CD8-positive, alpha-beta memory T cell (primary cell): ENCODE measurements at regions not wholly inside any gene's neighbourhood (a gene's known extent, or its start where the extent isn't known, plus 50 kb on each side); places are given as distances from the start of the nearest gene placed in this dataset.

Source experiments
- CTCF ChIA-PET: fragments of 350-600 bp; sonication (Branson Sonifier 250); formaldehyde crosslinking; loops from one replicate; lab custom pipeline; 2021; ENCODE audit warnings: antibody characterized with exemption; lab: Charles Lee
- POLR2A ChIA-PET: fragments of 350-600 bp; sonication (Branson Sonifier 250); formaldehyde crosslinking; loops from one replicate; lab custom pipeline; 2021; ENCODE audit warnings: antibody characterized with exemption; lab: Charles Lee
- DNase-seq, 5 donors: peaks; one replicate each; pipeline versions ENCODE4 v3.0.0 to v3.0.0-alpha.2; 2020 to 2022; ENCODE audit warnings: mixed read lengths in 1 of 5
- H3K27ac ChIP-seq: one replicate; pipeline ENCODE4 v1.7.0; 2013; ENCODE audit warnings: low read depth, mild to moderate bottlenecking, low read length, moderate library complexity
- H3K27me3 ChIP-seq: 2 replicates; pipeline ENCODE4 v1.7.0; 2013; ENCODE audit warnings: low read length, mild to moderate bottlenecking; ENCODE audit not compliant: insufficient read depth, poor library complexity, severe bottlenecking
- H3K36me3 ChIP-seq: 2 replicates; pipeline ENCODE4 v1.7.0; 2013; ENCODE audit warnings: mild to moderate bottlenecking, low read length, moderate library complexity; ENCODE audit not compliant: insufficient read depth
- H3K4me1 ChIP-seq: 2 replicates; pipeline ENCODE4 v1.7.0; 2013; ENCODE audit warnings: mild to moderate bottlenecking, low read length, moderate library complexity; ENCODE audit not compliant: insufficient read depth
- H3K4me3 ChIP-seq: 2 replicates; pipeline ENCODE4 v1.7.0; 2013; ENCODE audit warnings: mild to moderate bottlenecking, low read length
- H3K9me3 ChIP-seq: 2 replicates; pipeline ENCODE4 v1.7.0; 2013; ENCODE audit warnings: mild to moderate bottlenecking, low read length
- H3K27ac Mint-ChIP-seq, 8 donors: one replicate each; pipeline ENCODE4 v1.8.0; 2020 to 2021; ENCODE audit warnings: mixed read lengths in 8 of 8, mild to moderate bottlenecking in 6 of 8, inconsistent platforms in 3 of 8, moderate library complexity in 3 of 8
- H3K27me3 Mint-ChIP-seq, 2 donors: one replicate each; pipeline ENCODE4 v1.8.0; 2020 to 2021; ENCODE audit warnings: mixed read lengths in 2 of 2, mild to moderate bottlenecking in 1 of 2, moderate library complexity in 1 of 2
- H3K36me3 Mint-ChIP-seq, 3 donors: one replicate each; pipeline ENCODE4 v1.8.0; 2020 to 2021; ENCODE audit warnings: mixed read lengths in 3 of 3, inconsistent platforms in 1 of 3, mild to moderate bottlenecking in 1 of 3
- H3K4me1 Mint-ChIP-seq, 3 donors: one replicate each; pipeline ENCODE4 v1.8.0; 2020 to 2021; ENCODE audit warnings: mixed read lengths in 3 of 3, inconsistent platforms in 1 of 3, mild to moderate bottlenecking in 1 of 3
- H3K4me3 Mint-ChIP-seq, 7 donors: one replicate each; pipeline ENCODE4 v1.8.0; 2020 to 2021; ENCODE audit warnings: mixed read lengths in 7 of 7, mild to moderate bottlenecking in 6 of 7, moderate library complexity in 4 of 7, inconsistent platforms in 2 of 7
- H3K9me3 Mint-ChIP-seq, 5 donors: one replicate each; pipeline ENCODE4 v1.8.0; 2020 to 2022; ENCODE audit warnings: mixed read lengths in 5 of 5, mild to moderate bottlenecking in 3 of 5, moderate library complexity in 2 of 5, inconsistent platforms in 1 of 5

DNA sequence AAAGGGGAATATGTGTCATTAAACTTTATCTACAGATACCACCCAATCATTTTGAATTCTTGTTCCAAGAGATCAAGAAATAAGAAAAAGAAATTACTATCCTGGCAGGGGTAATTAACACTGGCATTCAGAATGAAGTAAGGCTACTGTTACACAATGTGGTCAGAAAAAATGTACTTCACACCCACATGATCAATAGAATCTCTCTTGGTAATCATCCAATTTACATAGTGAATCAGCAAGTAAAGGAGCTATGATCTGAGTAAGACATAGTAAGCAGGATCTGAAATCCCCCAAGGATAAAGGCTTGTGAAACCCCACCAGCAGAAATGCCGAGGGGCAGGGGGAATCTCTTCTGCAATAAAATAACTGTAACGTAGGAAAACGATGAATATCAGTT, 466.5 kb downstream of the FAM181B start:
- Mint-ChIP-seq H3K9me3 (no peaks in the 10 kb centered on the region), H3K4me1 (no peaks in the 10 kb centered on the region), H3K27ac (no peak overlapping the region), H3K27me3 (no peaks in the 10 kb centered on the region), H3K36me3 (no peaks in the 10 kb centered on the region), H3K4me3 (no peak overlapping the region)
- CTCF ChIA-PET: no interaction called here
- no peak for DNase-seq
- H3K9me3 ChIP-seq: no peaks in the 10 kb centered on the region
- POLR2A ChIA-PET: no interaction called here
- H3K36me3 ChIP-seq: no peaks in the 10 kb centered on the region
- no peak overlapping the region for H3K27ac ChIP-seq
- H3K4me3 ChIP-seq: no peak overlapping the region
- no peaks in the 10 kb centered on the region for H3K27me3 ChIP-seq
- H3K4me1 ChIP-seq: no peaks in the 10 kb centered on the region

DNA sequence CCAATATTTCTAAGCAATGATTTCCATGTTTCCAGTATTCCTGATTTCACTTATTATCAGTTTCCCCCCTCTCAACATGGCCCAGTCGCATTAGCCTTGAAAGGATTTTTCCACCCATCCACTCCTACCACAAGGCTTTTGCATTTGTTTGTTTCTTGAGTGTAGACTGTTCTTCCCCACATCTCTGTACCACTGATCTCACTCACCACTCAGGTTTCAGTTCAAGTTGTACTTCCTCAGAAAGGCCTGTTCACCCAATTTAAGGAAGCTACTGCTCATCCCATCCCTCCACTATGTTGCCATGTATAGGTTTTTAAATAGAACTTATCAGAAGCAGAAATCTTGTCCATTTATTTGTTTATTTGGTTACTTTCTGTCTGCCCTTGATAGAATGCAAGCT, 472.3 kb downstream of the FAM181B start:
- ChIA-PET CTCF (no interaction called here), POLR2A (no interaction called here)
- no peak overlapping the region for H3K4me3 Mint-ChIP-seq
- H3K36me3 ChIP-seq: no peaks in the 10 kb centered on the region
- H3K4me1 ChIP-seq: no peaks in the 10 kb centered on the region
- no peaks in the 10 kb centered on the region for H3K9me3 Mint-ChIP-seq
- H3K4me1 Mint-ChIP-seq: no peaks in the 10 kb centered on the region
- H3K9me3 ChIP-seq: no peaks in the 10 kb centered on the region
- no peaks in the 10 kb centered on the region for H3K27me3 Mint-ChIP-seq
- no peak overlapping the region for H3K27ac Mint-ChIP-seq
- H3K27me3 ChIP-seq: no peaks in the 10 kb centered on the region
- no peaks in the 10 kb centered on the region for H3K36me3 Mint-ChIP-seq
- H3K4me3 ChIP-seq: no peak overlapping the region
- H3K27ac ChIP-seq: no peak overlapping the region
- no peak for DNase-seq

GRCh38 chr11:82250047-82250446, 483.6 kb downstream of the FAM181B start:
- H3K36me3 Mint-ChIP-seq: no peaks in the 10 kb centered on the region
- H3K27ac Mint-ChIP-seq: no peak overlapping the region
- ChIA-PET CTCF (no interaction called here), POLR2A (no interaction called here)
- no peak overlapping the region for H3K4me3 ChIP-seq
- no peaks in the 10 kb centered on the region for H3K27me3 Mint-ChIP-seq
- H3K27me3 ChIP-seq: no peaks in the 10 kb centered on the region
- no peak overlapping the region for H3K27ac ChIP-seq
- H3K9me3 Mint-ChIP-seq: no peaks in the 10 kb centered on the region
- H3K9me3 ChIP-seq: no peaks in the 10 kb centered on the region
- H3K36me3 ChIP-seq: no peaks in the 10 kb centered on the region
- H3K4me1 ChIP-seq: no peaks in the 10 kb centered on the region
- H3K4me1 Mint-ChIP-seq: no peaks in the 10 kb centered on the region
- no peak overlapping the region for H3K4me3 Mint-ChIP-seq
- DNase-seq: no peak

DNA sequence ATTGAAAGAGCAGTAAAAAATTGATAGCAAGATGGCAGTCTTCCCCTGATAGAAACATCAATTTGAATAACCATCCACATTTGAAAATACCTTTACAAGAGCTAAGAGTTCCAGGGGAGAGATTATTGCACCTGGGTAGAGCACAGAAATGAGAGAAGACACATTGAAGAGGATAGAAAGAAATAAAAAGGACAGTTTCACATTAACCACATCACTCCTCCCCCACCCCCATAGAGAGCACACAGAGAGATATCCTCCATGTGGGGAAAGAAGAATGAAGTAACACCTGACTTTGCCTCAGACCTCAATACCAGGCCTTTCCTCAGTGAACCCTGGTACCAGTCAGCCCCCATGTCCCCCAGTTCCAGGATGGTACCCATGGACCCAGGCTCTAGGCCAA, 486.7 kb downstream of the FAM181B start:
- H3K4me1 Mint-ChIP-seq: no peaks in the 10 kb centered on the region
- H3K4me3 Mint-ChIP-seq: no peak overlapping the region
- Histone ChIP-seq H3K4me3 (no peak overlapping the region), H3K36me3 (no peaks in the 10 kb centered on the region), H3K9me3 (no peaks in the 10 kb centered on the region), H3K27ac (no peak overlapping the region), H3K4me1 (no peaks in the 10 kb centered on the region), H3K27me3 (no peaks in the 10 kb centered on the region)
- no peak overlapping the region for H3K27ac Mint-ChIP-seq
- H3K27me3 Mint-ChIP-seq: no peaks in the 10 kb centered on the region
- no peak for DNase-seq
- ChIA-PET CTCF (no interaction called here), POLR2A (no interaction called here)
- H3K9me3 Mint-ChIP-seq: no peaks in the 10 kb centered on the region
- H3K36me3 Mint-ChIP-seq: no peaks in the 10 kb centered on the region

DNA sequence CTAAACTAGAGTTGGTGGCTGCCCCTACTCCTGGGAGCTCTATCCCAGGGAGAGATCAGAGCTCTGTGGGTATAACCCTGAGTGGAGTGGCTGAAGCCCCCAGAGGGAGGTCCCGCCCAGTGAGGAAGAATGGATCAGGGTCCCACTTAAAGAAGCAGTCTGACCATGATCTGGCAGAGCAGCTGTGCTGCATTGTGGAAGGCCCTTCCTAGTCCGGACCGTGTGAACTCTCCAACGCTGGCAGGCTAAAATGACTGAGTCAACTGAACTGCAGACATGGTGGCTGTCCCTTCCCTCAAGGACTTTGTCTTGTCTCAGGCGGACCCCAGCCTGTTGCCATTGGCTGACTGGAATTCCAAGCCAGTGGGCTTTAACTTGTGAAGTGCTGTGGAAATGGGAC, 494.2 kb downstream of the FAM181B start:
- H3K4me3 Mint-ChIP-seq: no peak overlapping the region
- H3K4me1 Mint-ChIP-seq: no peaks in the 10 kb centered on the region
- no peaks in the 10 kb centered on the region for H3K4me1 ChIP-seq
- no peaks in the 10 kb centered on the region for H3K27me3 ChIP-seq
- H3K4me3 ChIP-seq: no peak overlapping the region
- no peak overlapping the region for H3K27ac Mint-ChIP-seq
- ChIA-PET POLR2A (no interaction called here), CTCF (no interaction called here)
- no peak overlapping the region for H3K27ac ChIP-seq
- no peaks in the 10 kb centered on the region for H3K27me3 Mint-ChIP-seq
- DNase-seq: no peak
- no peaks in the 10 kb centered on the region for H3K9me3 ChIP-seq
- H3K36me3 ChIP-seq: no peaks in the 10 kb centered on the region
- no peaks in the 10 kb centered on the region for H3K36me3 Mint-ChIP-seq
- H3K9me3 Mint-ChIP-seq: peaks cover 0 to 3% (median 2%) of the 10 kb centered on the region in 5 donors

- Mint-ChIP-seq H3K4me1 (no peaks in the 10 kb centered on the region), H3K4me3 (no peak overlapping the region), H3K27ac (peak overlapping the region in 1 of 8 donors; percentile 6)
Observed at GRCh38 chr11:82234256-82234655, 499.4 kb downstream of the FAM181B start.

GRCh38 chr11:82233201-82233600, 500.5 kb downstream of the FAM181B start:
- no peaks in the 10 kb centered on the region for H3K36me3 ChIP-seq
- POLR2A ChIA-PET: no interaction called here
- H3K4me1 Mint-ChIP-seq: no peaks in the 10 kb centered on the region

More at GRCh38 chr11:82234256-82234655, 499.4 kb downstream of the FAM181B start:
- Histone ChIP-seq H3K27ac (no peak overlapping the region), H3K27me3 (no peaks in the 10 kb centered on the region), H3K4me3 (no peak overlapping the region), H3K36me3 (no peaks in the 10 kb centered on the region), H3K4me1 (no peaks in the 10 kb centered on the region), H3K9me3 (no peaks in the 10 kb centered on the region)
- Mint-ChIP-seq H3K27me3 (no peaks in the 10 kb centered on the region), H3K9me3 (peaks cover 0 to 3% (median 0%) of the 10 kb centered on the region in 5 donors), H3K36me3 (no peaks in the 10 kb centered on the region)
- POLR2A ChIA-PET: no interaction called here
- CTCF ChIA-PET: no interaction called here
- no peak for DNase-seq

DNA sequence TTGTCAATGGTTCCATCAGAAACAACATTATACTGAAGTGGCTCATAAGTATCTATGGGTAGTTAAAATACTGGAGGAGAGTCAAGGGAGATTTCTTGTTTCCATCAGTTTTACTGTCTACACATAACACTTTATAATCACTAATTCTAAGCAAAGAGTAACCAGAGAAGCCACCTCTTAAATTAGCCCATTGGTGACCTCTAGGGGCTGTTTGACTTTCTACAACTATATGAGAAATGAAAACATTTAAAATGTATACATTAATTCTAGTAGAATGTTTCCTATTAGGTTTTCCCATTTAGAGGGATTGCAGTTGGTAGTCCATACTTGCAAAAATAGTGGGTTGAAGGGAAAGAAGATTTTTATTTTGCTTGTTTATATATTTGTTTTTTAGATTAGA, 504.3 kb downstream of the FAM181B start:
- DNase-seq: peak in 1 of 5 donors; percentile 4
- CTCF ChIA-PET: no interaction called here
- H3K4me3 Mint-ChIP-seq: no peak overlapping the region

More at GRCh38 chr11:82233201-82233600, 500.5 kb downstream of the FAM181B start:
- no peak for DNase-seq
- Mint-ChIP-seq H3K4me3 (no peak overlapping the region), H3K27ac (no peak overlapping the region), H3K36me3 (no peaks in the 10 kb centered on the region), H3K9me3 (no peaks in the 10 kb centered on the region), H3K27me3 (no peaks in the 10 kb centered on the region)
- H3K4me1 ChIP-seq: no peaks in the 10 kb centered on the region
- no peak overlapping the region for H3K27ac ChIP-seq
- no peaks in the 10 kb centered on the region for H3K27me3 ChIP-seq
- H3K9me3 ChIP-seq: no peaks in the 10 kb centered on the region
- no peak overlapping the region for H3K4me3 ChIP-seq
- CTCF ChIA-PET: no interaction called here

GRCh38 chr11:82225930-82226329, 507.7 kb downstream of the FAM181B start:
- ChIA-PET CTCF (interaction anchor here (1.3 kb wide), 1 partner anchor 438 kb away, joined by 3 read pairs; no protein-coding TSS in a partner anchor), POLR2A (no interaction called here)
- no peak overlapping the region for H3K4me3 Mint-ChIP-seq
- H3K27me3 ChIP-seq: no peaks in the 10 kb centered on the region
- no peak overlapping the region for H3K27ac Mint-ChIP-seq
- peaks cover 0 to 2% (median 0%) of the 10 kb centered on the region in 5 donors for H3K9me3 Mint-ChIP-seq
- no peaks in the 10 kb centered on the region for H3K27me3 Mint-ChIP-seq
- peaks cover 0 to 2% (median 0%) of the 10 kb centered on the region in 3 donors for H3K36me3 Mint-ChIP-seq
- DNase-seq: no peak
- H3K27ac ChIP-seq: no peak overlapping the region
- H3K4me3 ChIP-seq: no peak overlapping the region
- no peaks in the 10 kb centered on the region for H3K4me1 Mint-ChIP-seq
- no peaks in the 10 kb centered on the region for H3K9me3 ChIP-seq
- H3K36me3 ChIP-seq: no peaks in the 10 kb centered on the region
- no peaks in the 10 kb centered on the region for H3K4me1 ChIP-seq

More for the DNA sequence above, 504.3 kb downstream of the FAM181B start:
- H3K27ac ChIP-seq: no peak overlapping the region
- no peaks in the 10 kb centered on the region for H3K27me3 ChIP-seq
- POLR2A ChIA-PET: no interaction called here
- H3K36me3 ChIP-seq: no peaks in the 10 kb centered on the region
- H3K27me3 Mint-ChIP-seq: no peaks in the 10 kb centered on the region
- no peak overlapping the region for H3K27ac Mint-ChIP-seq
- no peaks in the 10 kb centered on the region for H3K9me3 ChIP-seq
- H3K9me3 Mint-ChIP-seq: peaks cover 0 to 2% (median 0%) of the 10 kb centered on the region in 5 donors
- no peaks in the 10 kb centered on the region for H3K4me1 Mint-ChIP-seq
- H3K4me1 ChIP-seq: no peaks in the 10 kb centered on the region
- H3K36me3 Mint-ChIP-seq: peaks cover 0 to 2% (median 0%) of the 10 kb centered on the region in 3 donors
- H3K4me3 ChIP-seq: no peak overlapping the region
